Effector memory CD4-positive, alpha-beta T cell (primary cell): ENCODE measurements at regions not wholly inside any gene's neighbourhood (a gene's known extent, or its start where the extent isn't known, plus 50 kb on each side); places are given as distances from the start of the nearest gene placed in this dataset.

Experiments
- DNase-seq, 3 donors: peaks; one replicate each; pipeline ENCODE4 v3.0.0-alpha.2; 2020
- H3K27ac ChIP-seq: 2 replicates; pipeline ENCODE4 v1.7.0; 2013; ENCODE audit warnings: mild to moderate bottlenecking, low read length, moderate library complexity; ENCODE audit not compliant: insufficient read depth, poor library complexity, severe bottlenecking
- H3K27me3 ChIP-seq: replicated peaks from 2 replicates; pipeline ENCODE4 v1.7.0; 2013; ENCODE audit warnings: mild to moderate bottlenecking, low read length; ENCODE audit not compliant: insufficient read depth, control insufficient read depth, poor library complexity, severe bottlenecking
- H3K36me3 ChIP-seq: 2 replicates; pipeline ENCODE4 v1.7.0; 2013; ENCODE audit warnings: mild to moderate bottlenecking, low read length, moderate library complexity; ENCODE audit not compliant: control insufficient read depth, insufficient read depth
- H3K4me1 ChIP-seq: 2 replicates; pipeline ENCODE4 v1.7.0; 2013; ENCODE audit warnings: low read length, mild to moderate bottlenecking; ENCODE audit not compliant: control insufficient read depth, insufficient read depth, poor library complexity, severe bottlenecking
- H3K4me3 ChIP-seq: 2 replicates; pipeline ENCODE4 v1.7.0; 2013; ENCODE audit warnings: low read length, low read depth, mild to moderate bottlenecking; ENCODE audit not compliant: insufficient read depth, poor library complexity, severe bottlenecking
- H3K9me3 ChIP-seq: 2 replicates; pipeline ENCODE4 v1.7.0; 2013; ENCODE audit warnings: mild to moderate bottlenecking, low read length, moderate library complexity; ENCODE audit not compliant: control insufficient read depth

DNA sequence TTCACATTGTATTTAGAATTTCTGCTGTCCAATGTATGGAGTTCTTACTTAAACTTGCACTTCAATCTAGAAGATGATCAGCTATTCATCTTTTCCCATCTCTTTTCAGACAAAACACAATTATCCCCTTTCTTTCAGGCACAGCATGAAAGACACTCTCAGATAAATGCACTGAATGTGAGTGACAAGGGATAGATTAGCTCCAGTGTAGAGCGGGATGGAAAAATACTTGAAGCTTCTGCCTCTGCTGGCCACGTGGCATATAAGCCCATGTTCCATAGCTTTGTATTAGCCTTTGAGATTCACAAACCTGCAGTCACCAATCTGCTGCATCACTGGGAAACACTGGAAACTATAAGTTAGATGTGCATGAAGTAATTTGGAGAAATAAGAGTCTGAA is 162.2 kb upstream of the FAM3C start:
- H3K36me3 ChIP-seq, result no peaks in the 10 kb centered on the region
- H3K27ac ChIP-seq, result no peak overlapping the region
- H3K4me1 ChIP-seq, result no peaks in the 10 kb centered on the region
- DNase-seq, result no peak
- no peaks in the 10 kb centered on the region for H3K9me3 ChIP-seq
- H3K27me3 ChIP-seq, result no peaks in the 10 kb centered on the region
- no peak overlapping the region for H3K4me3 ChIP-seq

DNA sequence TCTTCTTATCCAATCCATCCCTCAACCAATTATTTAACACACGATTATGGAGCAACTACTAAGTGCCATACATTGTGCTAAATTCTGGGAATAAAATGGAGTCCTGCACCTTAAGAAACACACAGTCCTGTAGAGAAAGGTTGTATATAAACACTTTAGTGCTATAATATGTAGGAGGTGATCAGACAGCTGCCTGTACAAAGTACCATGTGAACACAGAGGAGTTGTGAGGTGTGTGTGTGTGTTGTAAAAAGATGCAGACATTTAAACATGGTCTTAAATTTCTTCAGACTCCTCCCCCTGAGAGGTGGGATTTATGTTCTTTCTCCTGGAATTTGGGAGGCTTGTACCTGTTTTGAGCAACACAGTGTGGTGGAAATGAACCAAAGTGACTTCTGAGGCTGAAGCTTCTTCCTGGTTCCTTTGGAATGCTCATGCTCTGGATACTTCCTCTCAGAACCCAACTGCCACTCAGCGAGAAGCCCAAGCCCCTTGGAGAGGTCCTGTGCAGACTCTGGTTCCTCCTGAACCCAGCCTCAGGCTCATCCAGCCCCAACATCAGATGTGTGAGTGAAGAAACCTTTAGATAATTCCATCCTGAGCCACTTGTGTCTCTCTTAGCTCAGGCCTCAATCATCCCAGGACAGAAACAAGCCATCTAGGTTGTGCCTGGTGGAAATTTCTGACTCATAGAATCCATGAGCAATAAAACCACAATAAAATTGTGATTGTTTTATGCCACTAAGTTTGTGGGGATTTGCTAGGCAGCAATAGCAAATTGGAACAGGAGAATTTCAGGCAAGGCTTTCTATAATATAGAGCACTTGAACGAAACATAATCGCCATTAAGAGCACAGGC is 161.2 kb upstream of the FAM3C start:
- DNase-seq, result no peak
- Histone ChIP-seq H3K27me3 (no peaks in the 10 kb centered on the region), H3K9me3 (no peaks in the 10 kb centered on the region), H3K36me3 (no peaks in the 10 kb centered on the region), H3K27ac (no peak overlapping the region), H3K4me3 (no peak overlapping the region), H3K4me1 (no peaks in the 10 kb centered on the region)

DNA sequence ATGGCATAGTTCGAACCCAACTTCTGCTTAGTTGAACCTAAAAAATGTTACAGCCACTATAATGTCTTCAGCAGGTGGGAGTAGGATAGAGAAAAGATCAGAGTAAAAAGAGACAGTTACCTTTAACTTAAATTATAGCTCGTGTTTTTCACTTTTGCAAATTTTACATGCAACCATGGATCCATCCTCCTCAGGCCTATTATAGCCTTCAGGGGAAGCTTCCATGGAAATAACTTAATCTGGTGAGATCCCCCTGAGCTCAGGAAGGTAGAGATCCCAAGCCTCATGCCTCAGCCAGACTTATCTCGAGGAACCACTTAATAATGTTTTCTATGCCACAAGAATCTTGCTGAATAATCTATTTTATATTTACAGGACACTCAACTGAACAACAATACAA is 159.4 kb upstream of the FAM3C start:
- no peak overlapping the region for H3K4me3 ChIP-seq
- H3K9me3 ChIP-seq, result no peaks in the 10 kb centered on the region
- H3K27me3 ChIP-seq, result no peaks in the 10 kb centered on the region
- no peaks in the 10 kb centered on the region for H3K4me1 ChIP-seq
- no peaks in the 10 kb centered on the region for H3K36me3 ChIP-seq
- no peak overlapping the region for H3K27ac ChIP-seq
- DNase-seq, result no peak

DNA sequence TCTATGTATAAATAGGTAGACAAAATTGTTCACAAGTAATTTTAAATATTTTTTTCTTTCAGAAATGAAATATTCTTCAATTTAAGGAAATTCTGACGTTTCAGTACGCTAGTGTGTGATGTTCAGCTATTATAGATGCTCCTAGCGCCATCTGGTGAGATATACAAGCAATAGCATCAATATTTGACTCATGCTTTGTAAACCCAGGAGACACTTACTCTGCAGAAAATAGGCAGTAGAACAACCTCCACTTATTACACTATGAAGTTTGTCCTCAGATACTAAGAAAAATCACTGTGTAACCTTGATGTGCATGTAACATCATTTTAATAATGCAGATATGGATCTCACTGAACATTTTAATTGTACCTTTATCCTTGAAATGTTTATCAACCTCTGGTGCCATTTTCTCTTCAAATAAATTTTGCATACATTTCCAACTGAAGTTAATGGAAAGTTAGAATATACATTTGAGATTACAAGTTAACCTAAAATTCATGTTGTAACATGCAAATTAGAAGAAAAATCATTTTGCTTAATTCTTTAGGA is 151.5 kb upstream of the FAM3C start:
- no peak for DNase-seq
- H3K36me3 ChIP-seq, result no peaks in the 10 kb centered on the region
- no peaks in the 10 kb centered on the region for H3K9me3 ChIP-seq
- H3K27me3 ChIP-seq, result no peaks in the 10 kb centered on the region
- no peaks in the 10 kb centered on the region for H3K4me1 ChIP-seq
- H3K4me3 ChIP-seq, result no peak overlapping the region
- H3K27ac ChIP-seq, result no peak overlapping the region

DNA sequence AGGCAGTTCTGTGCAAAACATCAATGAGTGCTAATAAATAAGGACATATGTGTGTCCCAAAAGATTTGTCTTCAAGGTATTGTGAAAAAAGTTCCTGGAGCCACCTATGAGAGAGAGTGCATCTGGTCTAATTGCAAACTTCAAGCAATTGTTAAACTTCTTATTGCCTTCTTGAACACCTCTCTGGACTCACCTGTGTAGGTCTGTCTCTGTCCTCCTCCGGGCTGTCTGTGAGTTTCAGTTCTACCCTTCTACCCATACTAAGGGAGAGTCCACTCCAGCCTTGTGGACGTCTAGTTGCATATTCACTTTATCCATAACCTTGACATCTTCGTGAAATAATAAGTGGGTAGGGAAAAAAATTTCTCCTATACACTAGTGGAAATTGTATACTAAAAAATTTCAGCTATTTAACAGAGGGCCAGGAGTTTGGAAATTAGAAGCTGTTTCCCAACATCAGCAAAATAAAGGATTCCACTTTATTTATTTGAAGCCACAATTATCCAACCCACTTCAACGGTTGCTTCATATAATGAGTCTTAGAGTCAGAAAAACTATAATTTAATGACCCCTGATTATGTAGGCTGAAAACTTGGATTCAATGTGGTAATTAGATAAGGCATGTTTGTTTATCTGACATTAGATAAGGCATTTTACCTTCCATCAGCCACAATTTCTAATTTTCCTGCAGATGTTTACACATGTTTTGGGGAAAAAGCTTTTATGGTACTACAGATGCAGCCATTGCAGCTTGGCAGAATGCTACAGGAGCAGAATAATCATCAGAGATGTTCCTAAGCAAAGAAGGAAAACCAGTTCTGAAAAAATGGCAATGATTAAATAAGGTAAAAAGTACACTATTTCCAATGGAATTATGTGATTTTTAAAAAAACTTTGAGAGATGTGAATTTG is 150.8 kb upstream of the FAM3C start:
- Histone ChIP-seq H3K36me3 (no peaks in the 10 kb centered on the region), H3K4me3 (no peak overlapping the region), H3K27me3 (no peaks in the 10 kb centered on the region), H3K27ac (no peak overlapping the region), H3K4me1 (no peaks in the 10 kb centered on the region), H3K9me3 (no peaks in the 10 kb centered on the region)
- no peak for DNase-seq

DNA sequence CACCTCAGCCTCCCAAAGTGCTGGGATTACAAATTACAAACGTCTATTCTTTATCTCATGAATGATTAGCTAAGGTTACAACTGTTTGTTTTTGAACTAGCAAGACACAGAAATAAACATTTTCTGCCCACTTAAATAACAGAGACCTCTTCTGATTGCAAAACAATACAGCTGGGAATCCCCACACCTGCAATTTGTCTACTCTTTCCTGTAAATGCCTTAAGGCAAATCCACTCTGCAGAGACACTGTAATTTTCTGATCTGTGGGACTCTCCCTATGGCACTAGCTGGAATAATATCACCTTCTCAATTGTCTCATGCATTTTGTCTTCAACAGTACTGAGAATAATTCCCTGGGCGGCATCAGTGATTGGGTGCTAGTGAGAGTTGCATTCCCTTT is 149.3 kb upstream of the FAM3C start:
- no peak overlapping the region for H3K27ac ChIP-seq
- H3K36me3 ChIP-seq, result no peaks in the 10 kb centered on the region
- H3K9me3 ChIP-seq, result no peaks in the 10 kb centered on the region
- no peak for DNase-seq
- no peaks in the 10 kb centered on the region for H3K27me3 ChIP-seq
- no peaks in the 10 kb centered on the region for H3K4me1 ChIP-seq
- H3K4me3 ChIP-seq, result no peak overlapping the region

DNA sequence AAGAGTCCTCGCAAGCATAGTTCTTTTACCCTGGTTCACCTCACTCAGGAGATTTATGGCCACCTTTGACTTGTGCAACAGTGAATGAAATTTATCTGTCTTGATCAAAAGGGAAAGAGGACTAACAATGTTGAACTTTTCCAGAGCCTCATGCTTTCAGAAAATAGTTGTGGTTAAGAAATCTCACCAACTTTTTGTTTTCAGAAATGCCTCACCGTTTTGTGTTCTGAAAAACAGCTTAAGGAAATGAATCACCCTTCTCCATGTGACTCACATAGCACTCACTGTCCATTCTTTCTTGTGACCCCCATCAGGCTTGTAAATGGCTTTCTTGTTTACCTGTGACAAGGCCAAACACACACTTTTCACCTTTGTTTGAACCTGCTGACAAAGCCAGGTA is 148.6 kb upstream of the FAM3C start:
- Histone ChIP-seq H3K4me3 (no peak overlapping the region), H3K27me3 (no peaks in the 10 kb centered on the region), H3K9me3 (no peaks in the 10 kb centered on the region), H3K27ac (no peak overlapping the region), H3K4me1 (no peaks in the 10 kb centered on the region), H3K36me3 (no peaks in the 10 kb centered on the region)
- no peak for DNase-seq

DNA sequence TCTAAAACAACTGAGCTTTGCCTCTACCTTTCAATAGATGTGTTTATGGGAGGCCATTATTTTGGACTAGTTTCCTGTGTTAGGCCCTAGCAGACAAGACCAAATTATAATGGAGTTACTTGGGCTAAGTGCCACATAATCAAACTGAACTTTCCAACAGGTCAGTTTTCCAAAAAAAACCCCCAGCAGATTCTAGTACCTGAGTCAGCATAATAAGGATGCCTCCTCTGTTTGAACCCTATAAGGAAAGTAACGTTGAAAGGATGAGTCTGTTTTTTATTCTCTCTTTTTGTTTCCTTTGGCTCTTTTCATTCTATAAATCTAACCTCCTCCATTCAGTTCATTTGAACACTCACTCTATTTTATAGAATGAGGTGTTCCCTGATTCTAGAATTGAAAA is 148.1 kb upstream of the FAM3C start:
- no peak overlapping the region for H3K4me3 ChIP-seq
- no peak for DNase-seq
- no peaks in the 10 kb centered on the region for H3K4me1 ChIP-seq
- no peaks in the 10 kb centered on the region for H3K36me3 ChIP-seq
- H3K27me3 ChIP-seq, result no peaks in the 10 kb centered on the region
- no peaks in the 10 kb centered on the region for H3K9me3 ChIP-seq
- H3K27ac ChIP-seq, result no peak overlapping the region

DNA sequence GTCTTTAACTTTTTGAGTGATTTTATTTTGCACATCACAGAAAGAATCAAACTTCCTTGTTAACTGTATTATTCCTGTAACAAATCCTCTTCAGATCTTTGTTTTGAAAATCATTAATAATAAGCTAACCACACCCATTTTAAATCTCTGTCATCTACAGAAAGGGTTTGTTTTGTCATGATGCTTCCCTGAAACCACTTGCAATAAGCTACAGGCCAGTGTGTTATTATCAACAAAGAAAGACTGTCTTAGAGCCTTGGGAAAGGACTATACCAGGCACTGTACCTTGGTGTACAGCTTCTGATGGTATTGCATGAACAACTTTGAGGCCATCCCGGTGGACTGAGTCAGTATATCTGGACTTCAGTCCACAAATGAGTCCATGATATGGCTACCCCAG is 145.3 kb upstream of the FAM3C start:
- Histone ChIP-seq H3K4me1 (no peaks in the 10 kb centered on the region), H3K27me3 (no peaks in the 10 kb centered on the region), H3K27ac (no peak overlapping the region), H3K9me3 (no peaks in the 10 kb centered on the region), H3K36me3 (no peaks in the 10 kb centered on the region), H3K4me3 (no peak overlapping the region)
- no peak for DNase-seq

DNA sequence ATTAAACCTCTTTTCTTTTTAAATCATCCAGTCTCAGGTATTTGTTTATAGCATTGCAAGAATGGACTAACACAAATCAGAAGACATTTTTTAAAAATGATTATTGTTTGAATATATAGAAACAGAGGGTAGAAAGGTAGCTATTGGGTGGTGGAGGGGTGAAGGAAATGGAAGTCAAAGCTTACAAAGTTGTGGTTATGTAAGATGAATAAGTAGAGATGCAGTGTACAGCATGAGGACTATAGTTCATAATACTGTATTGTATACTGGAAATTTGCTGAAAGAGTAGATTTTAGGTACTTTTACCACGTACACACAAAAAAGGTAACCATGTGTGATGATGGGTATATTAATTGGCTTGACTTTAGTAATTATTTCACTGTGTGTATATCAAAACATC is 144.0 kb upstream of the FAM3C start:
- Histone ChIP-seq H3K9me3 (no peaks in the 10 kb centered on the region), H3K4me1 (no peaks in the 10 kb centered on the region), H3K36me3 (no peaks in the 10 kb centered on the region), H3K4me3 (no peak overlapping the region), H3K27me3 (no peaks in the 10 kb centered on the region), H3K27ac (no peak overlapping the region)
- no peak for DNase-seq
